ENCODE measurements at regions not wholly inside any gene's neighbourhood (a gene's known extent, or its start where the extent isn't known, plus 50 kb on each side); places are given as distances from the start of the nearest gene placed in this dataset. TPM values are rescaled to one million over a fixed set of nuclear protein-coding genes. Genes with fewer than 3 reads are reported as not detected.

GRCh38 chr19:32289566-32290210, 55.7 kb upstream of the ZNF507 start:
- DNase-seq (ENCODE audit: low read depth), result no peak
- ChIA-PET POLR2A (no interaction called here), CTCF (interaction anchor here (6.0 kb wide), 1 partner anchor 282 kb away, joined by 43 read pairs; no protein-coding TSS in a partner anchor)
- no peak overlapping the region for H3K4me3 ChIP-seq (ENCODE audit: low read depth, low read length)
- TF ChIP-seq CTCF (IDR thresholded peaks at IDR 0.05; ENCODE audit: insufficient read depth, low read depth, low read length), result no peak
- no peaks in the 10 kb centered on the region for H3K27me3 ChIP-seq (ENCODE audit: control insufficient read depth, insufficient read depth, low read length)
- no peaks in the 10 kb centered on the region for H3K36me3 ChIP-seq (ENCODE audit: control insufficient read depth, insufficient read depth, low read length)

- H3K4me3 ChIP-seq (ENCODE audit: low read depth, low read length), result no peak overlapping the region
- H3K36me3 ChIP-seq (ENCODE audit: control insufficient read depth, insufficient read depth, low read length), result no peaks in the 10 kb centered on the region
- no peaks in the 10 kb centered on the region for H3K27me3 ChIP-seq (ENCODE audit: control insufficient read depth, insufficient read depth, low read length)
- no peak for TF ChIP-seq CTCF (IDR thresholded peaks at IDR 0.05; ENCODE audit: insufficient read depth, low read depth, low read length)
- no peak for DNase-seq (ENCODE audit: low read depth)
- ChIA-PET CTCF (no interaction called here), POLR2A (no interaction called here)
These were observed 53.5 kb upstream of the ZNF507 start for GRCh38 chr19:32291876-32292275.

GRCh38 chr19:32294871-32295438, 50.5 kb upstream of the ZNF507 start:
- H3K36me3 ChIP-seq (ENCODE audit: control insufficient read depth, insufficient read depth, low read length), result no peaks in the 10 kb centered on the region
- no peaks in the 10 kb centered on the region for H3K27me3 ChIP-seq (ENCODE audit: control insufficient read depth, insufficient read depth, low read length)
- ChIA-PET POLR2A (no interaction called here), CTCF (no interaction called here)
- TF ChIP-seq CTCF (IDR thresholded peaks at IDR 0.05; ENCODE audit: insufficient read depth, low read depth, low read length), result no peak
- DNase-seq (ENCODE audit: low read depth), result no peak
- H3K4me3 ChIP-seq (ENCODE audit: low read depth, low read length), result no peak overlapping the region

Small RNAs in the stretch of these regions (small RNA-seq; reads per million reads assigned to genes)
- gene AC011456.1 (ENCODE audit: insufficient read length, low read depth, low replicate concordance) (not detected), gene RNA5SP471 (ENCODE audit: insufficient read length, low read depth, low replicate concordance) (not detected), gene RNA5SP472 (ENCODE audit: insufficient read length, low read depth, low replicate concordance) (not detected), gene RNU6-967P (ENCODE audit: insufficient read length, low read depth, low replicate concordance) (not detected)

All from BJ (cell line).